Hindlimb muscle (tissue), 1 donor: ENCODE measurements at regions not wholly inside any gene's neighbourhood (a gene's known extent, or its start where the extent isn't known, plus 50 kb on each side); places are given as distances from the start of the nearest gene placed in this dataset.
A peak's percentile ranks its signal among the peaks of the same experiment; 100 is the strongest.
"Not testable (repeated sequence)": the region's sequence is repeated elsewhere in the genome, so short reads cannot be mapped to it uniquely, and the experiment has no call there.

ENCODE experiments used
- DNase-seq: peaks from one replicate; pipeline ENCODE4 v3.0.0-alpha.2; 2013

DNA sequence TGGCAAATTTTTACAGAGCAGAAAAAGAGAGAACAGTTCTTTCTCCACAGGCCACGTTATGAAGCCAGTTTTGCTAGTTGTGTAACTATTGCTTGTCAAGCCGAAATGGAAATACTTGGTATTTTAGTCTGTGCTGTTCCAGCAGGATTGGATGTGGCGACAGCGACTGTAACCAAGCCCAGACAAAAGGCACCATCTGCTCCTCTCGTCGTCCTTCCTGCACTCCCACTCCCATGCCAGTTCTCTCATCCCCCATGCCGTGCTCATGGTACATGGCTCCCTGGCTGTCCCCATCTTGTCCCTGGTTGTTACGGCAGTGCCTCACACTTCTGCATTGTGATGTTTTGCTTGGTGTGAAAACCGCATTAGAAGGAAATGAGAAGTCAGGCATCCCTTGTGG is 185.7 kb upstream of the FZD8 start:
- no peak for DNase-seq

GRCh38 chr10:35824704-35825103 is 182.6 kb upstream of the FZD8 start:
- DNase-seq = no peak

- peak; percentile 19 for DNase-seq
Observed at GRCh38 chr10:35822316-35822715, 180.2 kb upstream of the FZD8 start.

GRCh38 chr10:35821339-35821911 is 179.3 kb upstream of the FZD8 start:
- no peak for DNase-seq

- DNase-seq = no peak
Observed at GRCh38 chr10:35819736-35820135, 177.6 kb upstream of the FZD8 start.

- DNase-seq = no peak
Observed at GRCh38 chr10:35819011-35819410, 176.9 kb upstream of the FZD8 start.

DNA sequence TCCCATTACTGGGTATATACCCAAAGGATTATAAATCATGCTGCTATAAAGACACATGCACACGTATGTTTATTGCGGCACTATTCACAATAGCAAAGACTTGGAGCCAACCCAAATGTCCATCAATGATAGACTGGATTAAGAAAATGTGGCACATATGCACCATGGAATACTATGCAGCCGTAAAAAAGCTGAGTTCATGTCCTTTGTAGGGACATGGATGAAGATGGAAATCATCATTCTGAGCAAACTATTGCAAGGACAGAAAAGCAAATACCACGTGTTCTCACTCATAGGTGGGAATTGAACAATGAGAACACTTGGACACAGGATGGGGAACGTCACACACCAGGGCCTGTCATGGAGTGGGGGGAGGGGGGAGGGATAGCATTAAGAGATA is 175.0 kb upstream of the FZD8 start:
- DNase-seq = not testable (repeated sequence)

- no peak for DNase-seq
Observed at GRCh38 chr10:35813219-35813618, 171.1 kb upstream of the FZD8 start.

DNA sequence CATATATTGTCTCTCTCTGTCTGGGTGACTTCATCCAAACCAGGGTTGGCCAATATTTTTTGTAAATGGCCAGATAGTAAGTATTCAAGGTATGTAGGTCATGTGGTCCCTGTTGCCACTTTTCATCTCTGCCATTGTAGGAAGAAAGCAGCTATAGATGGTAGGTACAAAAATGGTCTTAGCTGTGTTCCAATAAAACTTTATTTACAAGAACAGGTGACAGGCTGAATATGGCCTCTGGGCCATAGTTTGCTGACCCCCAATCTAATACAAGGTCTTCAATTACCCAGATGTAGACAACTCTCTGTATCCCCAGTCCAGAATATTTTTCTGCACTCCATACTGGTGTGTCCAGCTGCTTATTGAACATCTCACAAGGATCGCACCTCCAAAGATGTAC is 166.2 kb upstream of the FZD8 start:
- DNase-seq = no peak

DNA sequence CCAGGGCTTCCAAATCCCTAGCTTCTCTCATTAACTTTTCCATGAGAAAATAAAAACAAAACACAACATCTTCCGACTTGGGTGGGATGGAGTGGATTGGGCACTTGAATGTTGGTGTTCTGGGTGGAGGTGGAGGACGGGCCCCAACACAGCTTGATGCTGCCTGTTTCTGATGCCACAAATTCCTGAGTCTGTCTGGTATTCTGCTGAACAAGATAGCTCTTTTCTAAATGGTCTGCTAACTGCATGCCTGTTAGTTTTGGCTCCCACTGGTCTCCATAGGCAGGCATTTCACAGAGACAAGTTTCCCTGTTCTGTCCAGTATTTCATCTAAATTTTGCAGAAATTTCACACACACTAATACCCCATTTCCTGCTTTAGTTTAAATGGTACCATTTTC is 160.9 kb upstream of the FZD8 start:
- DNase-seq = no peak

- DNase-seq = no peak
Observed at GRCh38 chr10:35797187-35797586, 155.1 kb upstream of the FZD8 start.

DNA sequence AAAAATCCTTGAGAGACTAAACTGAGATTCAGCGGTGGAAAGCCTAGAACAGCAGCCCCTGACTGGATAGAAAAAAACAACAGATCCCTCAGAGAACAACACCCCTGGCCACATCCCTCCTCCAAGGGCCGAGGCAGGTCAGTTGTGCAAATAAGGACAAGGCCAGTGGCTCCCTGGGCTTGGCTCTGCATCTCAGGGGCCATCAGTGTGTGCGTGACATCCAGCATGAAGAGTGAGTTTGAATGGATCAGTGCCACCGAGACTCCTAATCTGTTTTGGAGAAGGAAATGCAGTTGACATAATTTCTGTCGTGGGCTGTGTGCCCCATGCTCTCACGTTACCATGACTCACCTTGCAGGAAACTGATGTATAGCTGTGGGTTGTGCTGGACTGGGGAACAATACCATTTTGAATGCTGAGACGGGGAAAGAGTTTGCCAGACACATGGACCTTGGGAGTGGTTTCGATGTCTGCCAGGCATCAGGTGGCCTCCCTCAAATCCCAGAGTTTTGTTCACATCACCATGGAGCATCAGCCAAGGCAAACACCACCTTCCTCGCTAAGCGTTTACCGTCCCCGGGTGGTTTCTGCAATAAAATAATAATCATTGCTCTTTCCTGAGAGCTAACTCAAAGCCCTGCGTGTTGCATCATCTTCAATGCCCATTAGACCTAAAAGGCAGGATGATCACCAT is 153.2 kb upstream of the FZD8 start:
- no peak for DNase-seq

DNA sequence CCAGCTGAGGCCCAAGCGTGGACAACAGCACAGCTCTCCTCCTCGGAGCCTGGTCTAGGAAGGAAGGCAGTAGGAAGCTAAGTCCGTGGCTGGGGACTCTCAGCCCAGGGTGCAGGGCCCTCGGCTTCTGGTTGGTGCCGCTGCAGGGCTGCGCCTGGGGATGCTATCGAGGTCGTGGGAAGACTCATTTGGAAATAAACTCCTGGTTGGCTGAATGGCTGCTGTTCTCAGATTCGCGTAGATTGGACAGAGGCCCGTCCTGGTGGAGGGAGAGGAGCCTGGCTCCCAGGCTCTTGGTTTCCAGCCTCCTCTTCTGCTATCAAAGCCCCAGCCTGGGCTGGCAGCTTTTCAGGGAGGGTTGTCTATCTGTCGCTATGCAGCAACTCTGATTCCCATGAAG is 152.6 kb upstream of the FZD8 start:
- no peak for DNase-seq

GRCh38 chr10:35792291-35792690 is 150.2 kb upstream of the FZD8 start:
- DNase-seq = no peak

- no peak for DNase-seq
Observed at GRCh38 chr10:35789996-35790395, 147.9 kb upstream of the FZD8 start.

- DNase-seq = no peak
Observed at GRCh38 chr10:35784751-35785150, 142.7 kb upstream of the FZD8 start.

GRCh38 chr10:35783305-35783838 is 141.3 kb upstream of the FZD8 start:
- no peak for DNase-seq

- no peak for DNase-seq
Observed at GRCh38 chr10:35781643-35782035, 139.5 kb upstream of the FZD8 start.

GRCh38 chr10:35780970-35781642 is 139.0 kb upstream of the FZD8 start:
- DNase-seq = no peak

GRCh38 chr10:35778306-35778705 is 136.2 kb upstream of the FZD8 start:
- DNase-seq = peak; percentile 43

- not testable (repeated sequence) for DNase-seq
Observed at GRCh38 chr10:35776557-35776956, 134.5 kb upstream of the FZD8 start.

GRCh38 chr10:35774109-35774508 is 132.0 kb upstream of the FZD8 start:
- no peak for DNase-seq

DNA sequence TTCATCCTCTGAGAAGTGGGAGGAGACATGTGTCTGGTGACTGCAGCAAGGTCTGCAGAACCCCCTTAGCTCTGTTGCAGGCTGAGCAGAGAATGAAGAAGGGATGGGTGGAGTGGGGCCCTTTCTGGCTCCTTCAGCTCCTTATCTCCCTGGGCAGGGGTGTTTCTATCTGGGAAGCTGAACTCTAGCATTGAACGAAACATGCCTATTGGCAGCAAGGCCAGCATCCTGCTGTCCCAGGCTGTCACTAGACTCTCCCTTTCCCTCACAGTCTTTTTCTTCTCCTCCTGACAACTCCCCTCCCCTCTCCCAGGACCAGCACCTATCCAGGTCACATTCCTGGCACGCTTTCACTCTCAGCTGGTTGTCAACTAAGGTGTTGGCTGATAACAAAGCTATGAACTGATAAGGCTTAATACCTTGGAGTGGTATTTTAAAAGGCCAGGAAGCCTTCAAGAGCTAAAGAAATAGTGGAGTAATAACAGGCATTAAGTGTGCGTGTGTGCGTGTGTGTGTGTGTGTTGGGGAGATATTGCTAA is 128.8 kb upstream of the FZD8 start:
- DNase-seq = no peak

DNA sequence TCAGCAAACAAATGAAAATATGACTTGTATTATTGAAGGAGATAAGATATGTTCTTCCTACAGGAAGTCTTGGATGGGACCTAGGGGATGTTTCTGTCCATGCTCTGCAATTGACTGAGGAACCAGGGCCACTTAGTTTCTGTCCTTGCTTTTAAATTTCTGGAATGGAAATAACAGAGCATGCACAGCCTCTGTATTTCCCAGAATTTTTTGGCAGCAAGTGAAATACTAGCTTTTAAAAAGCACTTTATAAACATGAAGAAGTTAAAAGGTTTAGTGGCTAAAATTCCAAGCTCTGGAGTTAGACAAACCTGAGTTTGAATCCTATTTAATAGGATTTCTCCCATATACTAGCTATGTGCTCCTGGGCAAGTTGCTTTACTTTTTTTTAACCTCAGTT is 127.7 kb upstream of the FZD8 start:
- no peak for DNase-seq
